ENCODE measurements at regions not wholly inside any gene's neighbourhood (a gene's known extent, or its start where the extent isn't known, plus 50 kb on each side); places are given as distances from the start of the nearest gene placed in this dataset.

DNA sequence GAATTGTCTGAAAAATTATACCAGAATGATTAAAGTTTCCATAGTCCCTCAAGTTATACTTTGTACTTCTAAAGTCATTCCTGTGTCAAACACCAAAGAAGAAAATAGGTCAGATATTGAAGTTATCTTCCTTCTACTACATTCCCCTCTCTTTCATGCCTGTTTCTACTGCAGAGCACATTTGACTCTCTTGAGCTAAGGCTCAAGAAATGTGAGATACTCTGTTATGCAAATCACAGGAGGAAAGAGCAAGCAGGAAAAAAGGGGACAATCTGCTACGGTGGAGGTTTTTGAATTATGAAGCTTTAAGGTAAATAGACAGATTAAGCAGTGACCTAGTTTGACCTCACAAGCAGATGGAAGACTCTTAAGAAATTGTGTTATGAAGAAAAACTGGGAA is 198.9 kb upstream of the LDB2 start (continued):
- TF ChIP-seq, protein P1, sequence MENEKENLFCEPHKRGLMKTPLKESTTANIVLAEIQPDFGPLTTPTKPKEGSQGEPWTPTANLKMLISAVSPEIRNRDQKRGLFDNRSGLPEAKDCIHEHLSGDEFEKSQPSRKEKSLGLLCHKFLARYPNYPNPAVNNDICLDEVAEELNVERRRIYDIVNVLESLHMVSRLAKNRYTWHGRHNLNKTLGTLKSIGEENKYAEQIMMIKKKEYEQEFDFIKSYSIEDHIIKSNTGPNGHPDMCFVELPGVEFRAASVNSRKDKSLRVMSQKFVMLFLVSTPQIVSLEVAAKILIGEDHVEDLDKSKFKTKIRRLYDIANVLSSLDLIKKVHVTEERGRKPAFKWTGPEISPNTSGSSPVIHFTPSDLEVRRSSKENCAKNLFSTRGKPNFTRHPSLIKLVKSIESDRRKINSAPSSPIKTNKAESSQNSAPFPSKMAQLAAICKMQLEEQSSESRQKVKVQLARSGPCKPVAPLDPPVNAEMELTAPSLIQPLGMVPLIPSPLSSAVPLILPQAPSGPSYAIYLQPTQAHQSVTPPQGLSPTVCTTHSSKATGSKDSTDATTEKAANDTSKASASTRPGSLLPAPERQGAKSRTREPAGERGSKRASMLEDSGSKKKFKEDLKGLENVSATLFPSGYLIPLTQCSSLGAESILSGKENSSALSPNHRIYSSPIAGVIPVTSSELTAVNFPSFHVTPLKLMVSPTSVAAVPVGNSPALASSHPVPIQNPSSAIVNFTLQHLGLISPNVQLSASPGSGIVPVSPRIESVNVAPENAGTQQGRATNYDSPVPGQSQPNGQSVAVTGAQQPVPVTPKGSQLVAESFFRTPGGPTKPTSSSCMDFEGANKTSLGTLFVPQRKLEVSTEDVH (IDR thresholded peaks at IDR 0.05; ENCODE audit: low read depth, partially characterized antibody) = no peak
- TF ChIP-seq BRCA1 (IDR thresholded peaks at IDR 0.05; ENCODE audit: low read depth, low read length) = no peak
- TF ChIP-seq, protein P2, sequence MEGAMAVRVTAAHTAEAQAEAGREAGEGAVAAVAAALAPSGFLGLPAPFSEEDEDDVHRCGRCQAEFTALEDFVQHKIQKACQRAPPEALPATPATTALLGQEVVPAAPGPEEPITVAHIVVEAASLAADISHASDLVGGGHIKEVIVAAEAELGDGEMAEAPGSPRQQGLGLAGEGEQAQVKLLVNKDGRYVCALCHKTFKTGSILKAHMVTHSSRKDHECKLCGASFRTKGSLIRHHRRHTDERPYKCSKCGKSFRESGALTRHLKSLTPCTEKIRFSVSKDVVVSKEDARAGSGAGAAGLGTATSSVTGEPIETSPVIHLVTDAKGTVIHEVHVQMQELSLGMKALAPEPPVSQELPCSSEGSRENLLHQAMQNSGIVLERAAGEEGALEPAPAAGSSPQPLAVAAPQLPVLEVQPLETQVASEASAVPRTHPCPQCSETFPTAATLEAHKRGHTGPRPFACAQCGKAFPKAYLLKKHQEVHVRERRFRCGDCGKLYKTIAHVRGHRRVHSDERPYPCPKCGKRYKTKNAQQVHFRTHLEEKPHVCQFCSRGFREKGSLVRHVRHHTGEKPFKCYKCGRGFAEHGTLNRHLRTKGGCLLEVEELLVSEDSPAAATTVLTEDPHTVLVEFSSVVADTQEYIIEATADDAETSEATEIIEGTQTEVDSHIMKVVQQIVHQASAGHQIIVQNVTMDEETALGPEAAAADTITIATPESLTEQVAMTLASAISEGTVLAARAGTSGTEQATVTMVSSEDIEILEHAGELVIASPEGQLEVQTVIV (IDR thresholded peaks at IDR 0.05; ENCODE audit: borderline replicate concordance, partially characterized antibody) = no peak
- no peak for TF ChIP-seq KLF5 (IDR thresholded peaks at IDR 0.05; ENCODE audit: partially characterized antibody)
- no peak for TF ChIP-seq POLR2AphosphoS2 (IDR thresholded peaks at IDR 0.05; ENCODE audit: low read depth, low read length)
- TF ChIP-seq YY1 (IDR thresholded peaks at IDR 0.05; ENCODE audit: low read depth, low read length) = no peak
- TF ChIP-seq CHD2 (IDR thresholded peaks at IDR 0.05; ENCODE audit: borderline replicate concordance, low read depth, low read length) = no peak

DNA sequence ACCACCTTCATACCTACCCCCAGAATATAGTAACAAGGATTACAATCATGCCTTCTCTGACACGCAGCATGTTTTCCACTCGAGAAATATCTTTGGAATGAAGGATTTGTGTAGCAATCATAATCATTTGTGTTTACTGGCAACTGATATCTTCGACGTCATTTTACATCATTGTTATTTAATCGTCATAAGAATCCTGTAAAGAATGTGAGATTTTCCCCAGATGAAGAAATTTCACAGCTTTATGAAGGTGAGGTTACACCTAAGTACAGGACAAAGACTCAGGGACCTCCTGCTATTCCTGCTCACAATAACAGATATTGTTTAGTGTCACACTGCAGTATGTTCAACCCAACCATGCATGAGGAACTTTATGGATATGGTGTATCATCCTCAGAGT is 198.2 kb upstream of the LDB2 start:
- ATAC-seq = no peak
- FAIRE-seq = no peak
- SMC1A ChIA-PET (ENCODE audit: uncharacterized antibody, unreplicated experiment) = no interaction called here
- Histone ChIP-seq H2AFZ (ENCODE audit: control insufficient read depth, low read depth, low read length) (no peak overlapping the region), H3K4me3 (no peak overlapping the region), H3K9ac (ENCODE audit: control insufficient read depth, insufficient read depth, low read length) (no peak overlapping the region), H3K4me2 (ENCODE audit: control insufficient read depth, insufficient read depth) (no peak overlapping the region), H3K36me3 (ENCODE audit: control insufficient read depth in 2 of 2, insufficient read depth in 2 of 2, low read length in 1 of 2) (no peaks in the 10 kb centered on the region), H3K9me3 (replicated peaks; ENCODE audit: control insufficient read depth, insufficient read depth, low read length) (no peaks in the 10 kb centered on the region), H4K20me1 (ENCODE audit: control insufficient read depth, insufficient read depth) (no peaks in the 10 kb centered on the region), H3K27me3 (replicated peaks in 1 of 2; ENCODE audit: control insufficient read depth in 2 of 2, insufficient read depth in 2 of 2, low read length in 1 of 2) (no peaks in the 10 kb centered on the region), H3K27ac (ENCODE audit: control insufficient read depth, insufficient read depth) (no peak overlapping the region), H3K4me1 (ENCODE audit: control insufficient read depth, insufficient read depth, low read length) (peaks cover 5% of the 10 kb centered on the region; the same call in 1 of the 2 replicates), H3K79me2 (ENCODE audit: control insufficient read depth, insufficient read depth, low read length) (no peaks in the 10 kb centered on the region)
- RAD21 ChIA-PET (ENCODE audit: unreplicated experiment) = no interaction called here
- CTCF ChIA-PET = no interaction called here
- intact Hi-C loops (cut with micrococcal nuclease; ENCODE audit: unreplicated experiment) = no loop called here
- no peak for DNase-seq (ENCODE audit: low read depth, low spot score)
- in situ Hi-C loops (cut with MboI) = no loop called here
- BruUV-seq (replicated peaks) = no TSS peak
- 75% methylated on average over 5 of the region's 5 CpGs for WGBS (ENCODE audit: insufficient coverage, insufficient replicate concordance, low lambda C conversion rate, missing lambda C conversion rate)
- POLR2A ChIA-PET = no interaction called here
- TF ChIP-seq POU2F2 (IDR thresholded peaks at IDR 0.05; ENCODE audit: borderline replicate concordance, low read depth, low read length) = no peak
- no peak for TF ChIP-seq BACH1 (IDR thresholded peaks at IDR 0.05; ENCODE audit: borderline replicate concordance)
- no peak for TF ChIP-seq SMAD5 (IDR thresholded peaks at IDR 0.05; ENCODE audit: low read depth)
- no peak for TF ChIP-seq SP1 (IDR thresholded peaks at IDR 0.05; ENCODE audit: low read depth, low read length)
- no peak for TF ChIP-seq EGR1 (IDR thresholded peaks at IDR 0.05; ENCODE audit: borderline replicate concordance in 1 of 2, low read depth in 2 of 2, low read length in 2 of 2)
- TF ChIP-seq SUPT20H (IDR thresholded peaks at IDR 0.05; ENCODE audit: borderline replicate concordance, control insufficient read depth, low read depth, low read length) = no peak
- no peak for TF ChIP-seq DPF2 (IDR thresholded peaks at IDR 0.05)
- TF ChIP-seq, protein P3, sequence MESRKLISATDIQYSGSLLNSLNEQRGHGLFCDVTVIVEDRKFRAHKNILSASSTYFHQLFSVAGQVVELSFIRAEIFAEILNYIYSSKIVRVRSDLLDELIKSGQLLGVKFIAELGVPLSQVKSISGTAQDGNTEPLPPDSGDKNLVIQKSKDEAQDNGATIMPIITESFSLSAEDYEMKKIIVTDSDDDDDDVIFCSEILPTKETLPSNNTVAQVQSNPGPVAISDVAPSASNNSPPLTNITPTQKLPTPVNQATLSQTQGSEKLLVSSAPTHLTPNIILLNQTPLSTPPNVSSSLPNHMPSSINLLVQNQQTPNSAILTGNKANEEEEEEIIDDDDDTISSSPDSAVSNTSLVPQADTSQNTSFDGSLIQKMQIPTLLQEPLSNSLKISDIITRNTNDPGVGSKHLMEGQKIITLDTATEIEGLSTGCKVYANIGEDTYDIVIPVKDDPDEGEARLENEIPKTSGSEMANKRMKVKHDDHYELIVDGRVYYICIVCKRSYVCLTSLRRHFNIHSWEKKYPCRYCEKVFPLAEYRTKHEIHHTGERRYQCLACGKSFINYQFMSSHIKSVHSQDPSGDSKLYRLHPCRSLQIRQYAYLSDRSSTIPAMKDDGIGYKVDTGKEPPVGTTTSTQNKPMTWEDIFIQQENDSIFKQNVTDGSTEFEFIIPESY (IDR thresholded peaks at IDR 0.05) = no peak
